ENCODE measurements at regions not wholly inside any gene's neighbourhood (a gene's known extent, or its start where the extent isn't known, plus 50 kb on each side); places are given as distances from the start of the nearest gene placed in this dataset.
"Not testable (repeated sequence)": the region's sequence is repeated elsewhere in the genome, so short reads cannot be mapped to it uniquely, and the experiment has no call there.

- no peaks in the 10 kb centered on the region for H3K9me3 Mint-ChIP-seq
- H3K27ac Mint-ChIP-seq, result no peak overlapping the region
- H3K27me3 Mint-ChIP-seq, result peaks cover 7 to 20% of the 10 kb centered on the region in 2 donors
- no peak overlapping the region for H3K4me3 Mint-ChIP-seq
- DNase-seq (ENCODE audit: low spot score) (no peak), ATAC-seq (no peak)
- no peaks in the 10 kb centered on the region for H3K36me3 Mint-ChIP-seq
- H3K4me1 Mint-ChIP-seq (ENCODE audit: low read depth in 2 of 2), result no peaks in the 10 kb centered on the region
These were observed 159.7 kb upstream of the TSC22D1 start for GRCh38 chr13:44735806-44736205.

- H3K36me3 Mint-ChIP-seq, result no peaks in the 10 kb centered on the region
- no peaks in the 10 kb centered on the region for H3K4me1 Mint-ChIP-seq (ENCODE audit: low read depth in 2 of 2)
- peaks cover 7 to 20% of the 10 kb centered on the region in 2 donors for H3K27me3 Mint-ChIP-seq
- H3K27ac Mint-ChIP-seq, result no peak overlapping the region
- H3K4me3 Mint-ChIP-seq, result no peak overlapping the region
- H3K9me3 Mint-ChIP-seq, result no peaks in the 10 kb centered on the region
- no peak for DNase-seq (ENCODE audit: low spot score)
- ATAC-seq, result peak; percentile 17 to 27
These were observed 158.1 kb upstream of the TSC22D1 start for GRCh38 chr13:44734201-44734707.

- Mint-ChIP-seq H3K36me3 (no peaks in the 10 kb centered on the region), H3K4me3 (no peak overlapping the region), H3K9me3 (no peaks in the 10 kb centered on the region), H3K27me3 (peaks cover 7 to 20% of the 10 kb centered on the region in 2 donors), H3K27ac (no peak overlapping the region), H3K4me1 (ENCODE audit: low read depth in 2 of 2) (no peaks in the 10 kb centered on the region)
- ATAC-seq (no peak), DNase-seq (ENCODE audit: low spot score) (no peak)
These were observed 156.5 kb upstream of the TSC22D1 start for GRCh38 chr13:44732503-44733098.

- H3K27ac Mint-ChIP-seq, result no peak overlapping the region
These were observed 154.7 kb upstream of the TSC22D1 start for GRCh38 chr13:44730851-44731250.

GRCh38 chr13:44730099-44730498, 154.0 kb upstream of the TSC22D1 start:
- no peaks in the 10 kb centered on the region for H3K36me3 Mint-ChIP-seq
- DNase-seq (ENCODE audit: low spot score) (no peak), ATAC-seq (no peak)
- no peaks in the 10 kb centered on the region for H3K9me3 Mint-ChIP-seq
- H3K4me3 Mint-ChIP-seq, result no peak overlapping the region
- no peak overlapping the region for H3K27ac Mint-ChIP-seq
- no peaks in the 10 kb centered on the region for H3K4me1 Mint-ChIP-seq (ENCODE audit: low read depth in 2 of 2)
- peaks cover 14 to 33% of the 10 kb centered on the region in 2 donors for H3K27me3 Mint-ChIP-seq

More at GRCh38 chr13:44730851-44731250, 154.7 kb upstream of the TSC22D1 start:
- DNase-seq (ENCODE audit: low spot score) (no peak), ATAC-seq (no peak)
- H3K4me3 Mint-ChIP-seq, result no peak overlapping the region
- H3K36me3 Mint-ChIP-seq, result no peaks in the 10 kb centered on the region
- peaks cover 14 to 33% of the 10 kb centered on the region in 2 donors for H3K27me3 Mint-ChIP-seq
- no peaks in the 10 kb centered on the region for H3K9me3 Mint-ChIP-seq
- no peaks in the 10 kb centered on the region for H3K4me1 Mint-ChIP-seq (ENCODE audit: low read depth in 2 of 2)

- DNase-seq (ENCODE audit: low spot score); H3K36me3 Mint-ChIP-seq; ATAC-seq; H3K9me3 Mint-ChIP-seq; H3K4me3 Mint-ChIP-seq; H3K27ac Mint-ChIP-seq; H3K4me1 Mint-ChIP-seq (ENCODE audit: low read depth in 2 of 2): not testable (repeated sequence)
- H3K27me3 Mint-ChIP-seq, result peaks cover 14 to 21% of the 10 kb centered on the region in 2 donors
These were observed 151.5 kb upstream of the TSC22D1 start for GRCh38 chr13:44727591-44727990.

GRCh38 chr13:44726778-44727177, 150.6 kb upstream of the TSC22D1 start:
- H3K27me3 Mint-ChIP-seq, result peaks cover 11 to 22% of the 10 kb centered on the region in 2 donors
- H3K4me3 Mint-ChIP-seq, result no peak overlapping the region
- ATAC-seq (no peak), DNase-seq (ENCODE audit: low spot score) (no peak)
- H3K27ac Mint-ChIP-seq, result no peak overlapping the region
- no peaks in the 10 kb centered on the region for H3K9me3 Mint-ChIP-seq
- H3K36me3 Mint-ChIP-seq, result no peaks in the 10 kb centered on the region
- H3K4me1 Mint-ChIP-seq (ENCODE audit: low read depth in 2 of 2), result no peaks in the 10 kb centered on the region

GRCh38 chr13:44726214-44726613, 150.1 kb upstream of the TSC22D1 start:
- Mint-ChIP-seq H3K27me3 (peaks cover 9 to 21% of the 10 kb centered on the region in 2 donors), H3K36me3 (no peaks in the 10 kb centered on the region), H3K9me3 (no peaks in the 10 kb centered on the region), H3K4me3 (no peak overlapping the region), H3K27ac (no peak overlapping the region), H3K4me1 (ENCODE audit: low read depth in 2 of 2) (no peaks in the 10 kb centered on the region)
- DNase-seq (ENCODE audit: low spot score) (no peak), ATAC-seq (no peak)

GRCh38 chr13:44719857-44720671, 143.9 kb upstream of the TSC22D1 start:
- H3K9me3 Mint-ChIP-seq, result no peaks in the 10 kb centered on the region
- DNase-seq (ENCODE audit: low spot score), result no peak
- H3K4me3 Mint-ChIP-seq, result no peak overlapping the region
- H3K27me3 Mint-ChIP-seq, result peaks cover 2 to 7% of the 10 kb centered on the region in 2 donors
- H3K27ac Mint-ChIP-seq, result no peak overlapping the region
- H3K4me1 Mint-ChIP-seq (ENCODE audit: low read depth in 2 of 2), result no peaks in the 10 kb centered on the region
- ATAC-seq, result no peak
- no peaks in the 10 kb centered on the region for H3K36me3 Mint-ChIP-seq

GRCh38 chr13:44718467-44718866, 142.3 kb upstream of the TSC22D1 start:
- no peak for ATAC-seq
- no peaks in the 10 kb centered on the region for H3K4me1 Mint-ChIP-seq (ENCODE audit: low read depth in 2 of 2)

GRCh38 chr13:44715287-44716230, 139.4 kb upstream of the TSC22D1 start:
- DNase-seq (ENCODE audit: low spot score), result no peak
- ATAC-seq, result no peak
- H3K27ac Mint-ChIP-seq, result no peak overlapping the region
- no peaks in the 10 kb centered on the region for H3K4me1 Mint-ChIP-seq (ENCODE audit: low read depth in 2 of 2)
- H3K9me3 Mint-ChIP-seq, result no peaks in the 10 kb centered on the region
- no peak overlapping the region for H3K4me3 Mint-ChIP-seq
- H3K27me3 Mint-ChIP-seq, result no peaks in the 10 kb centered on the region
- H3K36me3 Mint-ChIP-seq, result no peaks in the 10 kb centered on the region

More at GRCh38 chr13:44718467-44718866, 142.3 kb upstream of the TSC22D1 start:
- Mint-ChIP-seq H3K9me3 (no peaks in the 10 kb centered on the region), H3K4me3 (no peak overlapping the region), H3K36me3 (no peaks in the 10 kb centered on the region), H3K27ac (no peak overlapping the region), H3K27me3 (peaks cover 2 to 7% of the 10 kb centered on the region in 2 donors)
- no peak for DNase-seq (ENCODE audit: low spot score)

- Mint-ChIP-seq H3K4me1 (ENCODE audit: low read depth in 2 of 2) (no peaks in the 10 kb centered on the region), H3K9me3 (no peaks in the 10 kb centered on the region), H3K36me3 (no peaks in the 10 kb centered on the region), H3K27me3 (peaks cover 0 to 3% of the 10 kb centered on the region in 2 donors), H3K4me3 (no peak overlapping the region), H3K27ac (no peak overlapping the region)
- no peak for DNase-seq (ENCODE audit: low spot score)
- no peak for ATAC-seq
These were observed 137.8 kb upstream of the TSC22D1 start for GRCh38 chr13:44713788-44714469.

GRCh38 chr13:44711706-44712105, 135.6 kb upstream of the TSC22D1 start:
- no peak overlapping the region for H3K4me3 Mint-ChIP-seq
- DNase-seq (ENCODE audit: low spot score), result no peak
- no peak overlapping the region for H3K27ac Mint-ChIP-seq
- no peak for ATAC-seq
- no peaks in the 10 kb centered on the region for H3K36me3 Mint-ChIP-seq
- no peaks in the 10 kb centered on the region for H3K4me1 Mint-ChIP-seq (ENCODE audit: low read depth in 2 of 2)
- peaks cover 3 to 8% of the 10 kb centered on the region in 2 donors for H3K27me3 Mint-ChIP-seq
- H3K9me3 Mint-ChIP-seq, result no peaks in the 10 kb centered on the region

Measured in natural killer cell treated with Interleukin-12 subunit alpha and Interleukin-12 subunit beta and Interleukin-15 and Interleukin-18, amount 100 ng/mL, for 72 hours (primary cell).